Body of pancreas (tissue), 4 donors: ENCODE measurements at regions not wholly inside any gene's neighbourhood (a gene's known extent, or its start where the extent isn't known, plus 50 kb on each side); places are given as distances from the start of the nearest gene placed in this dataset.

Experiments
- CTCF ChIP-seq, 7 experiments: fragments of 450-650 bp in 4 of 7; fragments of 200-600 bp in 3 of 7; sonication (generic) in 3 of 7; IDR thresholded peaks; one replicate each; pipeline ENCODE4 v1.5.1; 2016 to 2019; ENCODE audit warnings: antibody characterized with exemption in 7 of 7
- POLR2A ChIP-seq, 3 donors: fragments of 450-650 bp; IDR thresholded peaks; one replicate each; pipeline ENCODE4 v1.6.1; 2016; ENCODE audit warnings: antibody characterized with exemption in 3 of 3, mild to moderate bottlenecking in 2 of 3

GRCh38 chr2:225340923-225341322, 58.6 kb upstream of the NYAP2 start:
- TF ChIP-seq POLR2A (IDR thresholded peaks at IDR 0.05) (no peak), CTCF (IDR thresholded peaks at IDR 0.05) (no peak)
